Ectodermal cell (in vitro differentiated cells): ENCODE measurements at regions not wholly inside any gene's neighbourhood (a gene's known extent, or its start where the extent isn't known, plus 50 kb on each side); places are given as distances from the start of the nearest gene placed in this dataset.
"Not testable (repeated sequence)": the region's sequence is repeated elsewhere in the genome, so short reads cannot be mapped to it uniquely, and the experiment has no call there.

Experiments
- H3K27ac ChIP-seq: 2 replicates; pipeline ENCODE4 v1.7.0; 2013; ENCODE audit warnings: mild to moderate bottlenecking, low read depth, low read length; ENCODE audit not compliant: insufficient read depth, poor library complexity, severe bottlenecking
- H3K27me3 ChIP-seq: 2 replicates; pipeline ENCODE4 v1.7.0; 2013; ENCODE audit warnings: mild to moderate bottlenecking, low read length; ENCODE audit not compliant: insufficient read depth, control insufficient read depth, poor library complexity, severe bottlenecking
- H3K36me3 ChIP-seq: one replicate; pipeline ENCODE4 v1.7.0; 2013; ENCODE audit warnings: low read length; ENCODE audit not compliant: control insufficient read depth, insufficient read depth
- H3K4me1 ChIP-seq: one replicate; pipeline ENCODE4 v1.7.0; 2013; ENCODE audit warnings: low read length; ENCODE audit not compliant: control insufficient read depth, insufficient read depth
- H3K4me3 ChIP-seq: 2 replicates; pipeline ENCODE4 v1.7.0; 2013; ENCODE audit warnings: low read depth, low read length, control low read depth; ENCODE audit not compliant: insufficient read depth
- H3K9me3 ChIP-seq: 2 replicates; pipeline ENCODE4 v1.7.0; 2013; ENCODE audit warnings: mild to moderate bottlenecking, low read length, moderate library complexity; ENCODE audit not compliant: control insufficient read depth
- WGBS, 2 experiments: methylation state at CpG; one replicate each; pipeline ENCODE4 v1.1.7; 2013; ENCODE audit warnings: missing lambda C conversion rate in 2 of 2; 5-methylcytosine and 5-hydroxymethylcytosine counted together

DNA sequence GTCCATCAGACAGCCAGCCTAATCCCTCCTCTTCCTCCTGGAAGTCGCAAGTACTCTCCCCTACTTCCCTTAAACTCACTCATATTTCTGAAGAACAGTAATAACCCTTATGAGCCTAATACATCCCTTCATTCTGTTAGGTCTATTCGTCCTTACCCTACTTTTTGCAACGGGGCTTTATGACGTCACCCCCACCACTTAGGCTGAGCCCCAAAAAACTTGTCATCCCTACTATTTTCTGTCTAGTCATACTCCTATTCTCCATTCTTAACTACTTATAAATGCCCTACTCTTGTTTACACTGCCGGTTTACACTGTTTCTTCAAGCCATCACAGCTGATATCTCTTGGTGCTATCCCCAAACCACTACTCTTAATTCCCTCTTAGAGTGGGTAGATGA, 674.7 kb upstream of the GJE1 start:
- H3K36me3 ChIP-seq, H3K4me1 ChIP-seq, H3K4me3 ChIP-seq, H3K27me3 ChIP-seq, H3K27ac ChIP-seq, H3K9me3 ChIP-seq: not testable (repeated sequence)
- WGBS, 2 experiments: 93 to 96% methylated on average over 4 of the region's 5 CpGs

DNA sequence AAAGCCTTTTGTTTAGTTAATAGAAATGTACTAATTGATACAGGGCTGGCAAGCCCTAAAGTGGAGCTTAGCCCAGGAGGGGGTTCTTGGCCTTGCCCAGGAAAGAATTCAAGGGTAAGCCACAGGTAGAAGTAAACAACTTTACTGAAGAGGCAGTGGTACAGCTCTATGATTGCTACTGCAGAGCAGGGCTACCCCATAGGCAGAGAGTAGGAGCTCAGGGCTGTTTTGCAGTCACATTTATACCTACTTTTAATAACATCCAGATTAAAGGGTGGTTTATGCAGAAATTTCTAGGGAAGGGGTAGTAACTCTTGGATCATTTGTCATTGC, 680.4 kb upstream of the GJE1 start:
- no peak overlapping the region for H3K4me3 ChIP-seq
- H3K27ac ChIP-seq: no peak overlapping the region
- no peaks in the 10 kb centered on the region for H3K9me3 ChIP-seq
- no peaks in the 10 kb centered on the region for H3K27me3 ChIP-seq
- peaks cover 5% of the 10 kb centered on the region for H3K4me1 ChIP-seq
- no peaks in the 10 kb centered on the region for H3K36me3 ChIP-seq

DNA sequence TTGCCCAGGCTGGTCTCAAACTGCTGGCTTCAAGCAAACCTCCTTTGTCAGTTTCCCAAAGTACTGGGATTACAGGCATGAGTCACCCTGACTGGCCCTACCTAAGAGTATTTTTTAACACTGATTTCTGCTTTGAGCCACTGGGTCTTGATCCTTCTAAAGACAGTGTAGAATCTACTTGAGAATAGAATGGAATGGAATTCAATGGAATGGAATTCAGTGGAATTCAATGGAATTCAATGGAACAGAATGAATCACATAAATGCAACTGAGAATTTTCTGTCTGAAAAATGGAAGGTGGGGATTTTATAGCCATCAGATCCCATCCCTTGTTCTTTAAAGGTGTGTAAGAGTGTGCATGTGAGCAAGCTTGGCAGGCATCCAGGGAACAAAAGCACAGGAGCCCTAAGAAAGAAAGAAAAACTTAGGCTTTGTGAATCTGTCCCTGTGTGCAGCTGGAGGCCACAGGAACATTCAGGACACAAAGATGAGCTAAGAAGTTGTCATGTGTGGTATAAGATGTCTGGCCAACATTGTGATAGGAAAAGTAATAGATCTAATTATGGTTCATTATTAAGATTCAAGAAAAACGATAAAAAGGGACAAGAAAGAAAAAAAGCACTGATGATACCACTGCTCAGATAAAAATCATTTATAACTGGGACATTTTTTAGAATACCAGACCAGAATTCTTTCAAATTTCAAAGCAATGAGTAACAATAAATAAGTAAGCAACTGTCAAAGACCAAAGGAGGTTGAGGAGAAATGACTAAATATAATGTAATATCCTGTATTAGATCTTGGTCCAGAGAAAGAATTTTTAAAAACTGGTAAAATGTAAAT, 681.0 kb upstream of the GJE1 start:
- H3K4me3 ChIP-seq: no peak overlapping the region
- H3K27ac ChIP-seq: no peak overlapping the region
- H3K36me3 ChIP-seq: no peaks in the 10 kb centered on the region
- peaks cover 5% of the 10 kb centered on the region for H3K4me1 ChIP-seq
- H3K27me3 ChIP-seq: no peaks in the 10 kb centered on the region
- H3K9me3 ChIP-seq: no peaks in the 10 kb centered on the region
- WGBS, 2 experiments: 100% methylated on average over 1 of the region's 1 CpG

DNA sequence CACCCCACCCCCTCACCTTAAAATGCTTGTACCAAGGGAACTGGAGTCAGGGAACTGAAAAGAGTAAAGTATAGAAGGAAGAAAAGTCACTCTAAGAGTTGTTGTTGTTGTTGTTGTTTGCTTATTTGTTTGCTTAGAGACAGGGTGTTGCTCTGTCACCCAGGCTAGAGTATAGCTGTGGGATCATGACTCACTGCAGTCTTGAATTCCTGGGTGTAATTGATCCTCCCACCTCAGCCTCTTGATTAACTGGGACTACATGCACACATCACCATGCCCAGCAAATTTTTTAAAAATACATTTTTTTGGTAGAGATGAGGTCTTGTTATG, 681.6 kb upstream of the GJE1 start:
- no peaks in the 10 kb centered on the region for H3K27me3 ChIP-seq
- H3K9me3 ChIP-seq: no peaks in the 10 kb centered on the region
- H3K27ac ChIP-seq: no peak overlapping the region
- H3K4me3 ChIP-seq: no peak overlapping the region
- no peaks in the 10 kb centered on the region for H3K36me3 ChIP-seq
- H3K4me1 ChIP-seq: peaks cover 5% of the 10 kb centered on the region

DNA sequence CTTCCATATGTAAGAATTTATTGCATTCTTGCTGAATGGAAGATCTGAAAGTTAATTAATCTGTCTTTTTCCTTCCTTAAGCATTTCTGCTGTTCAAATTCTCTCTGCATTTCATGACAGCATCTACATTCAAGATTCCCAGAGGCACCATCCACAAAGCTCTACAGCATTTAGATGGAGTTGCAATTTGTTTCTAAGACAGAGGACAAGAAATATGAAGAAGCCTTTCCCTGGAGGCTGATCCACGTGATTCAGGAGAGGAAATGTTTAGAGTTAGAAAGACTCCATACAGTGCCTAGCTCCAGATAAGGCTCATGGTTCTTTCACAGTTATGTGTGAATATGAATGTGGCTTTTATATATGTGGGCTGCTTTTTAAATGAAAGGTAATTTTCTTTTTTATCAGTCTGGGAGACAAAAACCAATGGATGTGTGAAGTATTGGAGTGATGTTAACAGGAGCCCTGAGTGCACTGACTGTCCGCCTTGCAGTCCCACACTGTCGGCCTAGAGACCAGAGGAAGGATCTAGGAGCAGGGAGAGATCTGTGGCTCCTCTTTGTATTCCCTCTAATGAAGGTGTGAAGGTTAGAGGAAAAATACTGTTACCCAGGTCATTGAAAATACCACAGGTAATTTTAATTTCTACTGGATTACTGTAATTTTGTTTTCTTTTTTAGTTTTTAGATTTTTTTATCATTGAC, 686.6 kb upstream of the GJE1 start:
- peaks cover 1% of the 10 kb centered on the region for H3K4me1 ChIP-seq
- 85 to 92% methylated on average over 3 of the region's 3 CpGs for WGBS, 2 experiments
- no peaks in the 10 kb centered on the region for H3K36me3 ChIP-seq
- no peak overlapping the region for H3K4me3 ChIP-seq
- no peaks in the 10 kb centered on the region for H3K27me3 ChIP-seq
- H3K27ac ChIP-seq: no peak overlapping the region
- H3K9me3 ChIP-seq: no peaks in the 10 kb centered on the region

DNA sequence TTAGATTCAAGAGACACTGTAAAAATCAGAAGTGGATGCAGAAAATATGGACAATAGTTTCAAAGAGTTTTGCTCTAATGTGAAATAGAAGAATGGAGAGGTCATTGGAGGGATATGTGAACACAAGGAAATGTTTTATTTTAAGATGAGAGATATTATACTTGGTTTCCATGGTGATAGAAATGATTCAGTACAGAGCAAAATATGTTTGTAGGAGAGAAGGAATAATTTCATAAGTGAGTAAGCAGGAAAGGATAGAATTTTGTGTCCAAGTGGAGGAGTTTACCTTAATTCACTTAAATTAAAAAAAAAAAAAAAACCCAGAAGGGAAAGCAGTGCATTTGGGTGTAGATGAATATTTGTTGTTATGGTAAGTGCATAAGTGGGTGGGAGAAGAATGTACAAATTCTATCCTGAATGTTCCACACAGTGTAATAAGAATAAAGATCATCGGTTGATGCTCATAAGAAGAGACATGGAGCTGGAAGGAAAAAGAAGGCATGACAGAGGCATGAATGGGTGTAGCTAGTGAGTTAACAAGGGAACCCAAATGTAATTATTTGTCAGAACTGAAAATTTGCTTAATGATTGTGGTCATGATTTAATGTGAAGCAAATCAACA, 688.9 kb upstream of the GJE1 start:
- Histone ChIP-seq H3K4me1 (no peaks in the 10 kb centered on the region), H3K36me3 (no peaks in the 10 kb centered on the region), H3K4me3 (no peak overlapping the region), H3K9me3 (no peaks in the 10 kb centered on the region), H3K27ac (no peak overlapping the region), H3K27me3 (no peaks in the 10 kb centered on the region)
- WGBS, 2 experiments: 96 to 100% methylated on average over 1 of the region's 1 CpG

DNA sequence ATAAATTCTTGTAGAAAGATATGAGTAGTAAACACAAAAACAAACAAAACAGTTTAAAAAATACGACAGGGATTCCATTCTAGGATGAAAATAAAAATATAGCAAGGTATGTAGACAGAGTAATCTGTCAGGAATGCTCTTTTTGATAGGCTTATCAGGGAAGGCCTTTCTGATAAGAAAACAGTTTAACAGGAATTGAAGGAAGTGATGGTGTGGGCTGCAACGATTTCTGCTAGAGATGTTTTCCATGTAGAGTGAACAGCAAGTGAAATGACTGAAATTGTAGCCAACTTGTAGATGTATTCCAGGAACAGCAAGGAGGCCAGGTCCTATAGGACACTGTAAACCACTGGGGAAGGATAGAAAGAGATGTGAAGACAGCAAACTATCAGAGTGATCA, 689.7 kb upstream of the GJE1 start:
- 91 to 93% methylated on average over 2 of the region's 2 CpGs for WGBS, 2 experiments
- H3K9me3 ChIP-seq: no peaks in the 10 kb centered on the region
- no peaks in the 10 kb centered on the region for H3K4me1 ChIP-seq
- no peak overlapping the region for H3K27ac ChIP-seq
- no peaks in the 10 kb centered on the region for H3K27me3 ChIP-seq
- H3K4me3 ChIP-seq: no peak overlapping the region
- H3K36me3 ChIP-seq: no peaks in the 10 kb centered on the region

DNA sequence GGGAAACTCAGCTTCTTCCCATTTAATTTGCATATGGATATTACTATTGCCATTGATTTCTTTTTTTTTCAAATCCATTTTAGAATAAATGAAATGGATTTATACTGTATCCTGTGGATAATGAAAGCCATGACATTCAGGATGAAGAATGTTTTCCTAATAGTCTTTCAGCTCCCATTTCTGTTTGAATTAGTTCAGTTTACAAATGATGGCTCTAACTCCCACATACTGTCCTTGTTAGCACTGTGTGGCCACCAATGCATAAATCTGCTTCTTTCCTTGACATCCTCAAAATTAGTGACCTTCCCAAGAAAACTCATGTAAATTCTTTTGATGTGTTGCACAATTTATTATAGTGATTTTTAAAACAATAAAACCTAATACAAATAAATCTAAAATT, 693.2 kb upstream of the GJE1 start:
- Histone ChIP-seq H3K36me3 (no peaks in the 10 kb centered on the region), H3K27me3 (no peaks in the 10 kb centered on the region), H3K27ac (no peak overlapping the region), H3K4me1 (no peaks in the 10 kb centered on the region), H3K4me3 (no peak overlapping the region), H3K9me3 (no peaks in the 10 kb centered on the region)

DNA sequence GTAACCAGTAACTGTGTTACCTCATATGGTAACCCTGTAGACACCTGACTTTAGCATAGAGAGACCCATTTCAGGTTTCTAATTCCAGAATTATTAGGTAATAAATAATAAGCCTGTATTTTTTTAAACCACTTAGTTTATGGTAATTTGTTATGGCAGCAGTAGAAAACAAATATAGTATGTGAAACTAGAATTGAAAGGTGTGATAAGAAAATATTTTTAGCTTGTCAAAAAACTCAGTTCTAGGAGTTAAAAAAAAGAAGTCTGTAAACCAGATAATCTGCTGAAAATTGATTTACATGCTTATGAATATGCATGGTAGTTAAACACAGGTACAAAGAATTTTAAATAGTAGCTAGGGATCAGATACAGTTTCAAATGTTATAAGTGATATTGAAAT, 695.0 kb upstream of the GJE1 start:
- Histone ChIP-seq H3K4me1 (no peaks in the 10 kb centered on the region), H3K27ac (no peak overlapping the region), H3K27me3 (no peaks in the 10 kb centered on the region), H3K9me3 (no peaks in the 10 kb centered on the region), H3K36me3 (no peaks in the 10 kb centered on the region), H3K4me3 (no peak overlapping the region)

DNA sequence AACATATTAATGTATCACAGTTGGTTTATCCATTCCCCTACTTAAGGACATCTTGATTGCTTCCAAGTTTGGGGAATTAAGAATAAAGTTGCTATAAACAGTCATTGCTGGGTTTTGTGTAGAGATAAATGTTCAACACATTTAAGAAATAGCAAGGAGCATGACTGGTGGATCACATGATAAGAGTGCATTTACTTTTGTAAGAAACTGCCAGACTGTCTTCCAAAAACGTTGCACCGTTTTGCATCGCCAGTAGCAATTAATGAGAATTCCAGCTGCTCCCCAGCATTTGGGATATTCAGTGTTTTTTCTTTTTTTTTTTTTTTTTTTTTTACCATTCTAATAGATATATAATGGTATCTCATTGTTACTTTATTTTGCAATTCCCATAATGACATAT, 695.7 kb upstream of the GJE1 start:
- 88 to 100% methylated on average over 3 of the region's 3 CpGs for WGBS, 2 experiments
- no peaks in the 10 kb centered on the region for H3K9me3 ChIP-seq
- no peak overlapping the region for H3K4me3 ChIP-seq
- no peak overlapping the region for H3K27ac ChIP-seq
- H3K36me3 ChIP-seq: no peaks in the 10 kb centered on the region
- H3K4me1 ChIP-seq: no peaks in the 10 kb centered on the region
- no peaks in the 10 kb centered on the region for H3K27me3 ChIP-seq
